ENCODE measurements at regions not wholly inside any gene's neighbourhood (a gene's known extent, or its start where the extent isn't known, plus 50 kb on each side); places are given as distances from the start of the nearest gene placed in this dataset.

GRCh38 chr17:34776456-34777443 lies 184.5 kb downstream of the CCT6B start:
- Histone ChIP-seq H3K14ac (ENCODE audit: insufficient read depth, low read length) (no peak overlapping the region), H2BK5ac (ENCODE audit: insufficient read length, low read length) (no peak overlapping the region), H4K91ac (ENCODE audit: insufficient read length, low read depth, low read length) (no peak overlapping the region), H3K23ac (ENCODE audit: insufficient read length, low read depth, low read length) (no peak overlapping the region), H2AFZ (ENCODE audit: low read length) (no peak overlapping the region), H3K9ac (ENCODE audit: extremely low read depth, insufficient read length, low read length) (no peak overlapping the region), H4K5ac (ENCODE audit: insufficient read length, low read depth, low read length) (no peak overlapping the region), H2AK5ac (ENCODE audit: insufficient read length, low read length) (no peak overlapping the region), H3K23me2 (ENCODE audit: insufficient read length, low read depth, low read length, poor library complexity, severe bottlenecking) (no peaks in the 10 kb centered on the region), H2BK20ac (ENCODE audit: low read depth, low read length, poor library complexity, severe bottlenecking) (no peak overlapping the region), H2BK15ac (ENCODE audit: low read depth, low read length) (no peak overlapping the region), H3T11ph (ENCODE audit: low read length) (no peak overlapping the region), H3K79me2 (ENCODE audit: insufficient read depth, low read length) (no peaks in the 10 kb centered on the region), H3K4ac (ENCODE audit: low read depth, low read length) (no peak overlapping the region), H3K9me3 (ENCODE audit: control insufficient read depth, low read depth, low read length) (no peaks in the 10 kb centered on the region), H2BK12ac (ENCODE audit: insufficient read length, low read depth, low read length) (no peak overlapping the region), H3K79me1 (ENCODE audit: insufficient read depth, low read depth, low read length, poor library complexity, severe bottlenecking) (no peaks in the 10 kb centered on the region), H4K8ac (replicated peaks; ENCODE audit: insufficient read length, low read depth, low read length) (no peak overlapping the region), H3K27ac (ENCODE audit: insufficient read length, low read depth, low read length) (no peak overlapping the region), H3K4me2 (ENCODE audit: insufficient read depth, insufficient read length, low read length) (no peak overlapping the region), H4K20me1 (ENCODE audit: control insufficient read depth, insufficient read depth, insufficient read length) (no peaks in the 10 kb centered on the region), H2BK120ac (ENCODE audit: low read depth, low read length, poor library complexity, severe bottlenecking) (no peak overlapping the region), H3K4me1 (ENCODE audit: insufficient read depth, low read length) (no peaks in the 10 kb centered on the region), H3K27me3 (ENCODE audit: insufficient read depth, low read length) (0 out of 2 replicates have a peak, but pooled peaks cover 2% of the 10 kb centered on the region), H3K18ac (ENCODE audit: insufficient read length, low read depth, low read length) (no peak overlapping the region), H3K56ac (ENCODE audit: insufficient read length, low read depth, low read length) (no peak overlapping the region)
- Mint-ChIP-seq H3K36me3 (ENCODE audit: insufficient read depth in 1 of 3, low read depth in 3 of 3) (no peaks in the 10 kb centered on the region), H3K27me3 (ENCODE audit: low read depth) (peaks cover 22% of the 10 kb centered on the region), H3K9me3 (no peaks in the 10 kb centered on the region), H3K4me1 (peaks cover 0 to 12% of the 10 kb centered on the region in 2 experiments; a peak in 2 of 4 replicates), H3K4me3 (no peak overlapping the region), H3K27ac (peak overlapping the region in 1 of 3 experiments; percentile 66; a peak in 1 of 7 replicates)
- no peak for TF ChIP-seq CTCF (conservative IDR thresholded peaks at IDR 0.05)
- no CpG with 5 or more reads among the region's 17 CpGs for WGBS (ENCODE audit: extremely low coverage, insufficient read length, low lambda C conversion rate)
- DNase-seq = no peak

Data from H9 (cell line).